Cardiac muscle cell (in vitro differentiated cells and primary cell): ENCODE measurements at regions not wholly inside any gene's neighbourhood (a gene's known extent, or its start where the extent isn't known, plus 50 kb on each side); places are given as distances from the start of the nearest gene placed in this dataset.

Source experiments
- DNase-seq, 2 donors: peaks; one replicate each; pipeline versions ENCODE4 v3.0.0 to v3.0.0-alpha.2; 2010 to 2017; ENCODE audit warnings: low read depth in 1 of 2, low spot score in 1 of 2
- H3K27ac ChIP-seq: fragments of 200-600 bp; sonication (generic); 2 replicates; pipeline ENCODE4 v1.5.1; 2016
- H3K27me3 ChIP-seq: fragments of 200-600 bp; sonication (generic); 2 replicates; pipeline ENCODE4 v1.6.0; 2016; ENCODE audit warnings: control low read depth
- H3K36me3 ChIP-seq: fragments of 200-600 bp; sonication (generic); 2 replicates; pipeline ENCODE4 v1.5.1; 2016; ENCODE audit warnings: control low read depth
- H3K4me1 ChIP-seq: fragments of 200-600 bp; sonication (generic); 2 replicates; pipeline ENCODE4 v1.8.1; 2017; ENCODE audit warnings: low read depth, mild to moderate bottlenecking, mixed run types
- H3K4me3 ChIP-seq: fragments of 200-600 bp; sonication (generic); 2 replicates; pipeline ENCODE4 v1.5.1; 2016; ENCODE audit warnings: mild to moderate bottlenecking
- H3K9me3 ChIP-seq: fragments of 200-600 bp; sonication (generic); 2 replicates; pipeline ENCODE4 v1.5.1; 2017; ENCODE audit warnings: low read depth, mild to moderate bottlenecking, control low read depth
- TF ChIP-seq, protein P1 (sequence below): IDR thresholded peaks from 2 replicates; pipeline ENCODE4 v1.5.1; 2012; ENCODE audit warnings: low read depth, mild to moderate bottlenecking, low read length

GRCh38 chr11:45089251-45089650 lies 57.2 kb upstream of the PRDM11 start:
- Histone ChIP-seq H3K36me3 (no peaks in the 10 kb centered on the region), H3K4me3 (no peak overlapping the region), H3K27ac (no peak overlapping the region), H3K4me1 (peaks cover 11% of the 10 kb centered on the region), H3K9me3 (no peaks in the 10 kb centered on the region), H3K27me3 (no peaks in the 10 kb centered on the region)
- peak in 1 of 2 donors; percentile 99 for DNase-seq
- TF ChIP-seq, protein P1, sequence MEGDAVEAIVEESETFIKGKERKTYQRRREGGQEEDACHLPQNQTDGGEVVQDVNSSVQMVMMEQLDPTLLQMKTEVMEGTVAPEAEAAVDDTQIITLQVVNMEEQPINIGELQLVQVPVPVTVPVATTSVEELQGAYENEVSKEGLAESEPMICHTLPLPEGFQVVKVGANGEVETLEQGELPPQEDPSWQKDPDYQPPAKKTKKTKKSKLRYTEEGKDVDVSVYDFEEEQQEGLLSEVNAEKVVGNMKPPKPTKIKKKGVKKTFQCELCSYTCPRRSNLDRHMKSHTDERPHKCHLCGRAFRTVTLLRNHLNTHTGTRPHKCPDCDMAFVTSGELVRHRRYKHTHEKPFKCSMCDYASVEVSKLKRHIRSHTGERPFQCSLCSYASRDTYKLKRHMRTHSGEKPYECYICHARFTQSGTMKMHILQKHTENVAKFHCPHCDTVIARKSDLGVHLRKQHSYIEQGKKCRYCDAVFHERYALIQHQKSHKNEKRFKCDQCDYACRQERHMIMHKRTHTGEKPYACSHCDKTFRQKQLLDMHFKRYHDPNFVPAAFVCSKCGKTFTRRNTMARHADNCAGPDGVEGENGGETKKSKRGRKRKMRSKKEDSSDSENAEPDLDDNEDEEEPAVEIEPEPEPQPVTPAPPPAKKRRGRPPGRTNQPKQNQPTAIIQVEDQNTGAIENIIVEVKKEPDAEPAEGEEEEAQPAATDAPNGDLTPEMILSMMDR, result no peak

DNA sequence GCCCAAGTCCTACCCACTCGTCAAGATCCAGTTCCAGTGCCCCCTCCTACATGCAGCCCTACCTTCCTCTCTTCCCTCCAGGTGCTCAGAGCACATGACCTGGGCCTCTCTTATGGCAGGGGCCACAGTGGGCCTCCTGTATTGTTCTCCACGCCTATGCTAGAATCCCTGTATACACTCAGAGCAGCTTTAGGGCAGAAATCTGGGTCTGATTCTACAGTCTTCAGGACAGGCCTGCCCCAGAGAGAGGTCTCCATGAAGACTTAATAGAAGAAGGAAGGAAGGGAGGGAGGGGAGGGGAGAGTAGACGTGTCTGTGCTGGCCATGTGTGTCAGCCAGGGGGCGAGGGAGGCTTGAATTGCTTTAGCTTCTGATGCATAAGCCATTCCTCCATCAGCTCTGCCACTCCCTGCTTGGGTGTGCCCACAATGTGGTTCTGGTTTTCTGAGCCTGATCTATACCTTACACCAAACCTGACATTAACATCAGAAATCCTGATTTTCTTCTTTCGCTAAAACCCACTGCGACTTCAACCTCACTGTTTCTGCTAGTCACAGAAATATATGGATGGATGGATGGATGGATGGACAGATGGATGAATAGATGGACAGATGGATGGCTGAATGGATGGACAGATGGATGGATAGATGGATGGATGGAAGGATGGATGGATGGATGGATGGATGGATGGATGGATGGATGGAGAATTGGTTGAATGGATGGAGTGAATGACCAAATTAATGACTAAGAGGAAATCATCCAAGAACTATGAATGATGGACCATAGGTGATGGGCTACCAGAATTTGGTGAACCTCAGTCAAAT lies 56.6 kb upstream of the PRDM11 start:
- Histone ChIP-seq H3K4me3 (no peak overlapping the region), H3K9me3 (no peaks in the 10 kb centered on the region), H3K4me1 (peaks cover 11% of the 10 kb centered on the region), H3K36me3 (no peaks in the 10 kb centered on the region), H3K27me3 (no peaks in the 10 kb centered on the region), H3K27ac (no peak overlapping the region)
- peak in 1 of 2 donors; percentile 72 for DNase-seq
- TF ChIP-seq, protein P1, result peak; percentile 41

DNA sequence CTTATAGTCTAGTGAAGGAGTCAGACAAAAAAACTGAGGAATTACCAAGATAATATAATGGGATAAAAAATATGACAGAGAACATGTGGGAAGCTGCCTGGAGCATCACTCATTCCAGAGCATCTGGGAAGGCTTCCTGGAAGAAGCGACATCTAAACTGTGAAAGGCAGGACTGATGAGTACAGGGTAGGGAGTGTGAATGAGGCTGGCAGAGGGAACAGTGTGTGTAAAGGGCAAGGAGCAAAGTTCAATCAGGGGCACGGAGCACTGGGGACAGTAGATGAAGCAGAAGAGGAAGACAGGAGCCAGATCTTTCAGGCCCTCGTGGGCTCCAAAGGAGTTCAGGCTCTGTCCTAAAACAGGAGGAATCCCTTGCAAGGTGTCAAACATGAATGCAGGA lies 55.8 kb upstream of the PRDM11 start:
- no peak overlapping the region for H3K27ac ChIP-seq
- H3K36me3 ChIP-seq, result no peaks in the 10 kb centered on the region
- no peak for DNase-seq
- H3K4me3 ChIP-seq, result no peak overlapping the region
- peaks cover 11% of the 10 kb centered on the region for H3K4me1 ChIP-seq
- no peaks in the 10 kb centered on the region for H3K27me3 ChIP-seq
- TF ChIP-seq, protein P1, result no peak
- no peaks in the 10 kb centered on the region for H3K9me3 ChIP-seq

DNA sequence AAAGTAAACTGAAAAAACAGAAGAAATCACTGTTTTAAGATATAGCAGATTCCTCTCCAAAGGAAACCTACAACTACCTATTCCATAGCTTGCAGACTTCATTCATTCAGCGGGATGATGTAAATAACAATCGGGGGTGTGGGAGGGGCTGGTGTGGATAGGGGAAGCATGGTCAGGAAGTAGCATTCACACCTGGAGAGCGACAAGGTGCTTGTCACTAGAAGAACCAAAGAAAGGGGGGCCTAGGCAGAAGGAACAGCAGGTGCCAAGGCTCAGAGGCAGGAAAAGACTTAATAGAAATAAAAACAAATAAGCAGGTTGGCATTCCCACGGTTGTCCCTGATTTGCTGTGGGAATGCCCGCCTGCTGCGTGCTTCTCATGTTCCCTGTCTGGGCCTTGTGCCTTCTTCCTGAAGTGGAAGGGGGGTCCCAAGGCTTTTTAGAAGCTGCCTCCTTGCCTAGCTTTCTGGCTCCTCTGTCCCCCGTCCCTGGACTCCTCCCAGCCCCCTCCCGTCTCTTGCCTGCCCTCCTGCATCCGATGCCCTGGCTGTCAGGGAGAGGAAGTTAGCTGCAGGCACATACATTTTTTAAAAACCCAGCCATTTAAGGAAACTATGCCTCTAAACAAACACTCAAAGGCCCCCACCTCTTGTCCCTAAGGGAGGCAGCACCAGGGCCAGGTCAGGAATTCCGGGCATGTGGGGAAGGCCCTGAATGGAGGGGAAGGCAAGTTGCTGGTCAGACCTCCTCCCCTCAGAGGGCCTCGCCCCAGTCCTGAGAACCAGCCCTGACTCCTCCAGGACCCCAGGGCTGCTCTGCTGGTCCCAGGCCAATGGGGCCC lies 54.7 kb upstream of the PRDM11 start:
- H3K36me3 ChIP-seq, result no peaks in the 10 kb centered on the region
- no peaks in the 10 kb centered on the region for H3K9me3 ChIP-seq
- H3K27ac ChIP-seq, result no peak overlapping the region
- peaks cover 11% of the 10 kb centered on the region for H3K4me1 ChIP-seq
- TF ChIP-seq, protein P1, result no peak
- no peak overlapping the region for H3K4me3 ChIP-seq
- no peaks in the 10 kb centered on the region for H3K27me3 ChIP-seq
- DNase-seq, result peak; percentile 49 to 86

GRCh38 chr11:45092404-45092785 lies 54.0 kb upstream of the PRDM11 start:
- TF ChIP-seq, protein P1, result no peak
- H3K27ac ChIP-seq, result no peak overlapping the region

More at GRCh38 chr11:45092404-45092785, 54.0 kb upstream of the PRDM11 start:
- no peak overlapping the region for H3K4me3 ChIP-seq
- no peak for DNase-seq
- H3K4me1 ChIP-seq, result peaks cover 7% of the 10 kb centered on the region
- no peaks in the 10 kb centered on the region for H3K36me3 ChIP-seq
- H3K27me3 ChIP-seq, result no peaks in the 10 kb centered on the region
- no peaks in the 10 kb centered on the region for H3K9me3 ChIP-seq
